MM.1S (cell line): ENCODE measurements at regions not wholly inside any gene's neighbourhood (a gene's known extent, or its start where the extent isn't known, plus 50 kb on each side); places are given as distances from the start of the nearest gene placed in this dataset.

Experiments used
- DNase-seq: peaks from one replicate; pipeline ENCODE4 v3.0.0-alpha.2; 2015
- H2AFZ ChIP-seq: fragments of 300-600 bp; sonication (generic); 2 replicates; pipeline ENCODE4 v1.6.0; 2016; ENCODE audit warnings: antibody characterized with exemption, low read length
- H3F3A ChIP-seq: fragments of 300-600 bp; sonication (generic); 2 replicates; pipeline ENCODE4 v1.6.1; 2016; ENCODE audit warnings: mild to moderate bottlenecking, antibody characterized with exemption, low read length, moderate library complexity, mixed read lengths; ENCODE audit not compliant: insufficient read depth
- H3K27ac ChIP-seq: fragments of 300-600 bp; sonication (generic); 2 replicates; pipeline ENCODE4 v1.5.1; 2016; ENCODE audit warnings: mild to moderate bottlenecking, low read length
- H3K27me3 ChIP-seq: fragments of 300-600 bp; sonication (generic); replicated peaks from 2 replicates; pipeline ENCODE4 v1.6.0; 2016; ENCODE audit warnings: low read length; ENCODE audit not compliant: insufficient read depth
- H3K36me3 ChIP-seq: fragments of 300-600 bp; sonication (generic); replicated peaks from 2 replicates; pipeline ENCODE4 v1.6.1; 2016; ENCODE audit warnings: mild to moderate bottlenecking, low read length, mixed read lengths; ENCODE audit not compliant: insufficient read depth
- H3K4me1 ChIP-seq: fragments of 300-600 bp; sonication (generic); 2 replicates; pipeline ENCODE4 v1.6.1; 2016; ENCODE audit warnings: low read length, mixed read lengths
- H3K4me2 ChIP-seq: fragments of 300-600 bp; sonication (generic); 2 replicates; pipeline ENCODE4 v1.6.0; 2016; ENCODE audit warnings: low read depth, low read length
- H3K4me3 ChIP-seq: fragments of 300-600 bp; sonication (generic); 2 replicates; pipeline ENCODE4 v1.5.1; 2016; ENCODE audit warnings: low read length, mixed read lengths
- H3K79me2 ChIP-seq: fragments of 300-600 bp; sonication (generic); 2 replicates; pipeline ENCODE4 v1.6.1; 2016; ENCODE audit warnings: mixed run types, low read length, mixed read lengths
- H3K9ac ChIP-seq: fragments of 300-600 bp; sonication (generic); 2 replicates; pipeline ENCODE4 v1.6.1; 2016; ENCODE audit warnings: low read length, mixed read lengths
- H3K9me2 ChIP-seq: fragments of 300-600 bp; sonication (generic); replicated peaks from 2 replicates; pipeline ENCODE4 v1.6.1; 2016; ENCODE audit warnings: mild to moderate bottlenecking, low read length, mixed read lengths; ENCODE audit not compliant: insufficient read depth
- H3K9me3 ChIP-seq: fragments of 300-600 bp; sonication (generic); replicated peaks from 2 replicates; pipeline ENCODE4 v1.6.1; 2016; ENCODE audit warnings: mild to moderate bottlenecking, low read length, mixed read lengths; ENCODE audit not compliant: insufficient read depth
- H4K20me1 ChIP-seq: fragments of 300-600 bp; sonication (generic); 2 replicates; pipeline ENCODE4 v1.6.1; 2016; ENCODE audit warnings: mild to moderate bottlenecking, low read length, moderate library complexity, mixed read lengths; ENCODE audit not compliant: insufficient read depth
- EZH2 ChIP-seq: fragments of 300-600 bp; sonication (generic); optimal IDR thresholded peaks from 2 replicates; pipeline ENCODE3; 2017; ENCODE audit warnings: low read depth, mild to moderate bottlenecking, antibody characterized with exemption, low read length, mixed read lengths
- EZH2phosphoT487 ChIP-seq: fragments of 300-600 bp; sonication (generic); IDR thresholded peaks from 2 replicates; pipeline ENCODE4 v1.6.1; 2018; ENCODE audit warnings: antibody characterized with exemption, low read length
- TF ChIP-seq, protein P1 (sequence below): fragments of 300-600 bp; sonication (generic); IDR thresholded peaks from 2 replicates; pipeline ENCODE4 v1.5.1; 2016; ENCODE audit warnings: antibody characterized with exemption, low read length, mixed read lengths

DNA sequence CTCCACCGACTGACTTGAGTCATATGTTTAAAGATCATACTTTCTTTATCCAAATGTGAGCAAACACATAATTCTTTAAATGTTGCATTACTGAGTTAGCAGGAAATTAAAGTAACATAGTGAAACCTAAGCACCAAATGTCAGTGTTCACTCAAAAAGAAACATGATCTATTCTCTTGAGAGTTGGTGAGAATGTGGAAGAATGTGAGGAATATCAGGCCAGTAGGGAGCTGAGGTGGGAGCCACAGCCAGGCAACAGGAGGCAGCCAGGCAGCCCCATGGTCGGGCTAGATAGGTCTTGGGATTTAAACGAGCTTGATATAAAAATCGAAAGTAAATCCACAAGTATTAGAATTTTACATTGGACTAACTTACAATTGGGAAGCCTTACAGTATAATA is 198.1 kb upstream of the SH3BP4 start:
- Histone ChIP-seq H3K9me2 (no peaks in the 10 kb centered on the region), H3K4me2 (no peak overlapping the region), H3K4me3 (no peak overlapping the region), H2AFZ (no peak overlapping the region), H3K79me2 (no peaks in the 10 kb centered on the region), H3F3A (no peaks in the 10 kb centered on the region), H3K9me3 (no peaks in the 10 kb centered on the region), H4K20me1 (no peaks in the 10 kb centered on the region), H3K9ac (no peak overlapping the region), H3K27me3 (no peaks in the 10 kb centered on the region), H3K36me3 (no peaks in the 10 kb centered on the region), H3K4me1 (no peaks in the 10 kb centered on the region), H3K27ac (no peak overlapping the region)
- DNase-seq = no peak
- no peak for TF ChIP-seq EZH2phosphoT487
- TF ChIP-seq EZH2 = no peak
- TF ChIP-seq, protein P1, sequence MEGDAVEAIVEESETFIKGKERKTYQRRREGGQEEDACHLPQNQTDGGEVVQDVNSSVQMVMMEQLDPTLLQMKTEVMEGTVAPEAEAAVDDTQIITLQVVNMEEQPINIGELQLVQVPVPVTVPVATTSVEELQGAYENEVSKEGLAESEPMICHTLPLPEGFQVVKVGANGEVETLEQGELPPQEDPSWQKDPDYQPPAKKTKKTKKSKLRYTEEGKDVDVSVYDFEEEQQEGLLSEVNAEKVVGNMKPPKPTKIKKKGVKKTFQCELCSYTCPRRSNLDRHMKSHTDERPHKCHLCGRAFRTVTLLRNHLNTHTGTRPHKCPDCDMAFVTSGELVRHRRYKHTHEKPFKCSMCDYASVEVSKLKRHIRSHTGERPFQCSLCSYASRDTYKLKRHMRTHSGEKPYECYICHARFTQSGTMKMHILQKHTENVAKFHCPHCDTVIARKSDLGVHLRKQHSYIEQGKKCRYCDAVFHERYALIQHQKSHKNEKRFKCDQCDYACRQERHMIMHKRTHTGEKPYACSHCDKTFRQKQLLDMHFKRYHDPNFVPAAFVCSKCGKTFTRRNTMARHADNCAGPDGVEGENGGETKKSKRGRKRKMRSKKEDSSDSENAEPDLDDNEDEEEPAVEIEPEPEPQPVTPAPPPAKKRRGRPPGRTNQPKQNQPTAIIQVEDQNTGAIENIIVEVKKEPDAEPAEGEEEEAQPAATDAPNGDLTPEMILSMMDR = no peak

DNA sequence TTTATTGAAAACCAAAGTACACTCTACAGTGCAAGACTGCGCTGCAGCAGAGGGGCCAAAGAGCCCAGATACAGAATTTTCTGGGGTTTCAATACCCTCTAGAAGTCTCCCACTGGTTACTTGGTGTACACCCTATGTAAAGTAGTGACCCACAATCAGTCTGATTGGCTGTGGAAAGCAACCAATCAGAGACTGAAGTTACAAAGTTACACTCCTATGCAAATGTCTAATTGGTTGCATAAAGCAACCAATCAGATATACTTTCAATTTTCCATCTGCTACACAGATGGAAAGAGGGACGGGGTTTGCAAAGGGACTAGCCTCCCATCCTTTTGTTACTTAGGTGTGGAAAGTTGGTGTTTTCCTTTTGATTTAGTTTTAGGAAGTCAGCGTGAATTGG is 198.9 kb upstream of the SH3BP4 start:
- Histone ChIP-seq H3K4me3 (no peak overlapping the region), H3K9me2 (no peaks in the 10 kb centered on the region), H3K27ac (no peak overlapping the region), H4K20me1 (no peaks in the 10 kb centered on the region), H3K36me3 (no peaks in the 10 kb centered on the region), H3K79me2 (no peaks in the 10 kb centered on the region), H3K9me3 (no peaks in the 10 kb centered on the region), H3F3A (no peaks in the 10 kb centered on the region), H2AFZ (no peak overlapping the region), H3K27me3 (no peaks in the 10 kb centered on the region), H3K9ac (no peak overlapping the region), H3K4me1 (no peaks in the 10 kb centered on the region), H3K4me2 (no peak overlapping the region)
- no peak for TF ChIP-seq EZH2phosphoT487
- TF ChIP-seq, protein P1 = no peak
- no peak for TF ChIP-seq EZH2
- peak; percentile 10 for DNase-seq

DNA sequence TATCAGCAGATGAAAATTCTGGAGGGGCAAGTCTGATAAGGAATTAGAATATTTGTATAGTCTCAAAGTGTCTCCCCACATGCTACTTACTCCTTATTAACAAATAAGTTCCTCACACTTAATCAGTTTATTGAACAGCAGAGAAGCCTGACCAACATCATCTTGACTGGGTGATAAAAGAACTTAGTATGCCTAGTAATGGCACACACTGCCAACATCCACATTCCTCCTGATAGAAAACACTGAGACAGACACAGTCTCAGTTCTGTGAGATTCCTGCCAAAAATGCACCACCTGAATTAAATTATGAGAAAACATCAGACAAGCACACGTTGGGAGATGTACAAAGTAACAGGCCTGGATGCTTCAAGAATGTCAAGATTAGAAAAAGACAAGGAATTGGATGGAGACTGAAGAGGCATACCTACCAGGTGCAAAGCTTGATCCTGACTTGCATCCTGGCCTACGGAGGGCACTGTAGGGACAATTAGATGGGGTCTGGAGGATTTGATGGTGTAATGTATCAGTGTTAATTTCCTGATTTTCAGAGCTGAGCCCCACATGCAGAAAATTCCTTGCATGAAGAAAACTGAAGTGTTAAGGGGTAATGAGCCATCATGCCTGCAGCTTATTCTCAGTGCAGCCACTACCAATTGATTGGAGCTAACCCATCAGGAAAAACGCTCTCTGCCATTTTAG is 200.4 kb upstream of the SH3BP4 start:
- Histone ChIP-seq H4K20me1 (no peaks in the 10 kb centered on the region), H3K9ac (no peak overlapping the region), H3K9me3 (no peaks in the 10 kb centered on the region), H3K27me3 (no peaks in the 10 kb centered on the region), H3K27ac (no peak overlapping the region), H3K4me2 (no peak overlapping the region), H3K9me2 (no peaks in the 10 kb centered on the region), H2AFZ (no peak overlapping the region), H3K79me2 (no peaks in the 10 kb centered on the region), H3F3A (no peaks in the 10 kb centered on the region), H3K4me3 (no peak overlapping the region), H3K36me3 (no peaks in the 10 kb centered on the region), H3K4me1 (no peaks in the 10 kb centered on the region)
- no peak for DNase-seq
- no peak for TF ChIP-seq EZH2phosphoT487
- TF ChIP-seq EZH2 = no peak
- TF ChIP-seq, protein P1 = no peak
